ENCODE measurements at regions not wholly inside any gene's neighbourhood (a gene's known extent, or its start where the extent isn't known, plus 50 kb on each side); places are given as distances from the start of the nearest gene placed in this dataset.

DNA sequence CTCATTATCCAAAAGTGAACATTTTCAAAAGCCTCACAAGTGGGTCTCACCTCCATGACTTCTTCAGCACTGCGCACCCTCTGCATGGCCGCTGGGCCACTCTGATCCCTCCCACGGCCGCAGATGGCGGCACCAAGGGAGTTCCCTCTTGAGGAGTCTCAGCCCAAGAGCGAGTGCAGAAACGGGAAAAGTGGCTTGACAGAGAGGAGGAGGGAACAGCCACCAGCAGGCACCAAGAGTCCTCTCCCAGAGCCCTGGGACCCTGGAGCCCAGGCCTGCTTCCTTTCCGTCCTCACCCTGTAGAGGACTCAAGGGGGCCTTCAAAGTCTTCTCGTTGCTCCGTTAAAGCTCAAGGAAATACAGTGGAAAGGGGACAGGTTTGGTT lies 230.2 kb upstream of the DIO3 start:
- POLR2A ChIA-PET: no interaction called here
- Histone ChIP-seq H2AFZ (ENCODE audit: low read depth, low read length, poor library complexity, severe bottlenecking) (no peak overlapping the region), H3K79me2 (ENCODE audit: insufficient read depth, low read length) (no peaks in the 10 kb centered on the region), H3K9me3 (ENCODE audit: control insufficient read depth in 1 of 2, insufficient read depth in 1 of 2, low read depth in 1 of 2, low read length in 2 of 2) (no peaks in the 10 kb centered on the region), H3K27ac (ENCODE audit: low read depth, low read length) (no peak overlapping the region), H3K36me3 (ENCODE audit: control insufficient read depth in 1 of 2, insufficient read depth in 2 of 2, low read length in 2 of 2) (no peaks in the 10 kb centered on the region), H3K9me2 (ENCODE audit: insufficient read depth) (no peaks in the 10 kb centered on the region), H3K9ac (ENCODE audit: low read length) (no peak overlapping the region), H3K4me3 (replicated peaks in 1 of 2; ENCODE audit: low read depth in 1 of 2, low read length in 2 of 2) (no peak overlapping the region), H4K20me1 (ENCODE audit: insufficient read depth) (no peaks in the 10 kb centered on the region), H3K4me1 (ENCODE audit: control insufficient read depth in 1 of 2, insufficient read depth in 2 of 2, low read length in 2 of 2) (no peaks in the 10 kb centered on the region), H3K4me2 (ENCODE audit: low read length) (no peak overlapping the region), H3K27me3 (ENCODE audit: insufficient read depth, low read length) (peaks cover 5% of the 10 kb centered on the region; the same call in 1 of the 2 replicates)
- CTCF ChIA-PET: no interaction called here
- ATAC-seq (no peak), DNase-seq (ENCODE audit: low read depth, low spot score) (no peak)
- intact Hi-C loops (cut with micrococcal nuclease): no loop called here
- no peak for TF ChIP-seq TCF7L2 (IDR thresholded peaks at IDR 0.05; ENCODE audit: borderline replicate concordance, extremely low read depth, insufficient read depth, insufficient read length)
- no peak for TF ChIP-seq CTCF (IDR thresholded peaks at IDR 0.05 in 2 of 3, conservative IDR thresholded peaks at IDR 0.05 in 1 of 3; ENCODE audit: borderline replicate concordance in 1 of 3, insufficient read depth in 1 of 3, low read depth in 2 of 3, low read length in 2 of 3)
- TF ChIP-seq, protein P1, sequence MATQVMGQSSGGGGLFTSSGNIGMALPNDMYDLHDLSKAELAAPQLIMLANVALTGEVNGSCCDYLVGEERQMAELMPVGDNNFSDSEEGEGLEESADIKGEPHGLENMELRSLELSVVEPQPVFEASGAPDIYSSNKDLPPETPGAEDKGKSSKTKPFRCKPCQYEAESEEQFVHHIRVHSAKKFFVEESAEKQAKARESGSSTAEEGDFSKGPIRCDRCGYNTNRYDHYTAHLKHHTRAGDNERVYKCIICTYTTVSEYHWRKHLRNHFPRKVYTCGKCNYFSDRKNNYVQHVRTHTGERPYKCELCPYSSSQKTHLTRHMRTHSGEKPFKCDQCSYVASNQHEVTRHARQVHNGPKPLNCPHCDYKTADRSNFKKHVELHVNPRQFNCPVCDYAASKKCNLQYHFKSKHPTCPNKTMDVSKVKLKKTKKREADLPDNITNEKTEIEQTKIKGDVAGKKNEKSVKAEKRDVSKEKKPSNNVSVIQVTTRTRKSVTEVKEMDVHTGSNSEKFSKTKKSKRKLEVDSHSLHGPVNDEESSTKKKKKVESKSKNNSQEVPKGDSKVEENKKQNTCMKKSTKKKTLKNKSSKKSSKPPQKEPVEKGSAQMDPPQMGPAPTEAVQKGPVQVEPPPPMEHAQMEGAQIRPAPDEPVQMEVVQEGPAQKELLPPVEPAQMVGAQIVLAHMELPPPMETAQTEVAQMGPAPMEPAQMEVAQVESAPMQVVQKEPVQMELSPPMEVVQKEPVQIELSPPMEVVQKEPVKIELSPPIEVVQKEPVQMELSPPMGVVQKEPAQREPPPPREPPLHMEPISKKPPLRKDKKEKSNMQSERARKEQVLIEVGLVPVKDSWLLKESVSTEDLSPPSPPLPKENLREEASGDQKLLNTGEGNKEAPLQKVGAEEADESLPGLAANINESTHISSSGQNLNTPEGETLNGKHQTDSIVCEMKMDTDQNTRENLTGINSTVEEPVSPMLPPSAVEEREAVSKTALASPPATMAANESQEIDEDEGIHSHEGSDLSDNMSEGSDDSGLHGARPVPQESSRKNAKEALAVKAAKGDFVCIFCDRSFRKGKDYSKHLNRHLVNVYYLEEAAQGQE (IDR thresholded peaks at IDR 0.05; ENCODE audit: low read depth): no peak
- TF ChIP-seq, protein P2, sequence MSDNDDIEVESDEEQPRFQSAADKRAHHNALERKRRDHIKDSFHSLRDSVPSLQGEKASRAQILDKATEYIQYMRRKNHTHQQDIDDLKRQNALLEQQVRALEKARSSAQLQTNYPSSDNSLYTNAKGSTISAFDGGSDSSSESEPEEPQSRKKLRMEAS (IDR thresholded peaks at IDR 0.05): no peak
- no peak for TF ChIP-seq EZH2 (IDR thresholded peaks at IDR 0.05)
- no peak for TF ChIP-seq EGR1 (IDR thresholded peaks at IDR 0.05; ENCODE audit: low read depth)
- TF ChIP-seq ZNF274 (IDR thresholded peaks at IDR 0.05; ENCODE audit: low read depth, low read length): no peak
- TF ChIP-seq POLR2AphosphoS5 (IDR thresholded peaks at IDR 0.05; ENCODE audit: low read depth, low read length): no peak
- TF ChIP-seq JUND (IDR thresholded peaks at IDR 0.05): no peak
- no peak for TF ChIP-seq FOSL1 (IDR thresholded peaks at IDR 0.05; ENCODE audit: low read depth)
- TF ChIP-seq ELF1 (IDR thresholded peaks at IDR 0.05; ENCODE audit: borderline replicate concordance, low read depth): no peak
- TF ChIP-seq, protein P3, sequence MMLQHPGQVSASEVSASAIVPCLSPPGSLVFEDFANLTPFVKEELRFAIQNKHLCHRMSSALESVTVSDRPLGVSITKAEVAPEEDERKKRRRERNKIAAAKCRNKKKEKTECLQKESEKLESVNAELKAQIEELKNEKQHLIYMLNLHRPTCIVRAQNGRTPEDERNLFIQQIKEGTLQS (IDR thresholded peaks at IDR 0.05): no peak
- RAD21 ChIA-PET (ENCODE audit: low non-redundant PET in 1 of 2, low total read pairs in 2 of 2, uncharacterized antibody in 2 of 2, unreplicated experiment in 2 of 2): no interaction called here
- no TSS peak for BruUV-seq (replicated peaks)
